Gastroesophageal sphincter (tissue), 3 donors: ENCODE measurements at regions not wholly inside any gene's neighbourhood (a gene's known extent, or its start where the extent isn't known, plus 50 kb on each side); places are given as distances from the start of the nearest gene placed in this dataset.

Source experiments
- EP300 ChIP-seq: sonication (generic); formaldehyde crosslinking; IDR thresholded peaks from one replicate; pipeline ENCODE4 v1.6.1; 2017; ENCODE audit warnings: antibody characterized with exemption, mild to moderate bottlenecking
- POLR2A ChIP-seq, 2 donors: fragments of 450-650 bp; IDR thresholded peaks; one replicate each; pipeline ENCODE4 v1.6.1; 2017; ENCODE audit warnings: antibody characterized with exemption in 2 of 2, mild to moderate bottlenecking in 2 of 2, moderate library complexity in 1 of 2
- POLR2AphosphoS5 ChIP-seq: sonication (generic); formaldehyde crosslinking; IDR thresholded peaks from one replicate; pipeline ENCODE4 v1.6.1; 2017; ENCODE audit warnings: antibody characterized with exemption
- TF ChIP-seq, protein P1 (sequence below), 4 experiments: fragments of 200-600 bp in 2 of 4; fragments of 450-650 bp in 2 of 4; sonication (generic) in 1 of 4; IDR thresholded peaks; one replicate each; pipeline ENCODE4 v1.5.1; 2017 to 2019; ENCODE audit warnings: antibody characterized with exemption in 4 of 4, mild to moderate bottlenecking in 2 of 4, moderate library complexity in 2 of 4

DNA sequence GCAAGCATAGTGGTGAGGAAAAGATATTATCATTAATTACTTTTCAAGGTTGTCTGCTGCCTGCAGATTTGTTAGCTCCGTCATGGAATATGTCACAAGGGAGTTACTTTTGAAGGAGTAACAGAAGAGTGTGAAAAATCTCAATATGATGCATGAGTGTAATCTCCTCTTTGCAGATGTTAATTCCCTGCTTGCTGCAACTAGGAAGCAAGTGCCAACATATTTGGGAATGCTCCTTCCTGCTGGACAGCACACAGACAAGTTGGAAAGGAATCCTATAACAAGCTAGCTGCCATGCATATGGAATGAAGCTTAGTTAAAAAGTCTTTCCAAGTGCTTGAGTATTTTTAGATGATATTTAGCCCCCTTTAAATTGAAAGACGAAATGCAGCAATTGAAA is 2023.6 kb upstream of the CDH6 start:
- TF ChIP-seq, protein P1, sequence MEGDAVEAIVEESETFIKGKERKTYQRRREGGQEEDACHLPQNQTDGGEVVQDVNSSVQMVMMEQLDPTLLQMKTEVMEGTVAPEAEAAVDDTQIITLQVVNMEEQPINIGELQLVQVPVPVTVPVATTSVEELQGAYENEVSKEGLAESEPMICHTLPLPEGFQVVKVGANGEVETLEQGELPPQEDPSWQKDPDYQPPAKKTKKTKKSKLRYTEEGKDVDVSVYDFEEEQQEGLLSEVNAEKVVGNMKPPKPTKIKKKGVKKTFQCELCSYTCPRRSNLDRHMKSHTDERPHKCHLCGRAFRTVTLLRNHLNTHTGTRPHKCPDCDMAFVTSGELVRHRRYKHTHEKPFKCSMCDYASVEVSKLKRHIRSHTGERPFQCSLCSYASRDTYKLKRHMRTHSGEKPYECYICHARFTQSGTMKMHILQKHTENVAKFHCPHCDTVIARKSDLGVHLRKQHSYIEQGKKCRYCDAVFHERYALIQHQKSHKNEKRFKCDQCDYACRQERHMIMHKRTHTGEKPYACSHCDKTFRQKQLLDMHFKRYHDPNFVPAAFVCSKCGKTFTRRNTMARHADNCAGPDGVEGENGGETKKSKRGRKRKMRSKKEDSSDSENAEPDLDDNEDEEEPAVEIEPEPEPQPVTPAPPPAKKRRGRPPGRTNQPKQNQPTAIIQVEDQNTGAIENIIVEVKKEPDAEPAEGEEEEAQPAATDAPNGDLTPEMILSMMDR (IDR thresholded peaks at IDR 0.05): no peak
- TF ChIP-seq POLR2A (IDR thresholded peaks at IDR 0.05): no peak
- no peak for TF ChIP-seq EP300
- TF ChIP-seq POLR2AphosphoS5: no peak
